Ecto neural progenitor cell (in vitro differentiated cells): ENCODE measurements at regions not wholly inside any gene's neighbourhood (a gene's known extent, or its start where the extent isn't known, plus 50 kb on each side); places are given as distances from the start of the nearest gene placed in this dataset.
A peak's percentile ranks its signal among the peaks of the same experiment; 100 is the strongest.
"Not testable (repeated sequence)": the region's sequence is repeated elsewhere in the genome, so short reads cannot be mapped to it uniquely, and the experiment has no call there.

Source experiments
- DNase-seq: peaks from one replicate; pipeline ENCODE4 v3.0.0-alpha.2; 2018; ENCODE audit warnings: low spot score

- DNase-seq, result no peak
Measured at GRCh38 chr3:15851735-15852134, 54.0 kb upstream of the ANKRD28 start.

GRCh38 chr3:15858547-15859506 is 61.0 kb upstream of the ANKRD28 start:
- no peak for DNase-seq

- peak; percentile 89 for DNase-seq
Measured at GRCh38 chr3:15859507-15860013, 61.8 kb upstream of the ANKRD28 start.

GRCh38 chr3:15860014-15860934 is 62.5 kb upstream of the ANKRD28 start:
- peak; percentile 85 for DNase-seq

GRCh38 chr3:15861163-15861562 is 63.4 kb upstream of the ANKRD28 start:
- DNase-seq, result no peak

- DNase-seq, result no peak
Measured at GRCh38 chr3:15872807-15873206, 75.0 kb upstream of the ANKRD28 start.

GRCh38 chr3:15873415-15873814 is 75.6 kb upstream of the ANKRD28 start:
- no peak for DNase-seq

GRCh38 chr3:15875016-15875689 is 77.4 kb upstream of the ANKRD28 start:
- no peak for DNase-seq

- no peak for DNase-seq
Measured at GRCh38 chr3:15876669-15877068, 78.9 kb upstream of the ANKRD28 start.

GRCh38 chr3:15877813-15878212 is 80.0 kb upstream of the ANKRD28 start:
- DNase-seq, result no peak

GRCh38 chr3:15879787-15880186 is 82.0 kb upstream of the ANKRD28 start:
- DNase-seq, result not testable (repeated sequence)

- DNase-seq, result no peak
Measured at GRCh38 chr3:15882577-15882976, 84.8 kb upstream of the ANKRD28 start.

GRCh38 chr3:15884132-15884531 is 86.4 kb upstream of the ANKRD28 start:
- no peak for DNase-seq

- DNase-seq, result no peak
Measured at GRCh38 chr3:15886521-15886920, 88.7 kb upstream of the ANKRD28 start.

GRCh38 chr3:15887261-15887660 is 89.5 kb upstream of the ANKRD28 start:
- no peak for DNase-seq

GRCh38 chr3:15889936-15890335 is 92.2 kb upstream of the ANKRD28 start:
- no peak for DNase-seq

- no peak for DNase-seq
Measured at GRCh38 chr3:15892311-15893227, 94.8 kb upstream of the ANKRD28 start.

- DNase-seq, result no peak
Measured at GRCh38 chr3:15894382-15894781, 96.6 kb upstream of the ANKRD28 start.

GRCh38 chr3:15896500-15896899 is 98.7 kb upstream of the ANKRD28 start:
- DNase-seq, result no peak

GRCh38 chr3:15899388-15899787 is 101.6 kb upstream of the ANKRD28 start:
- DNase-seq, result no peak

- DNase-seq, result no peak
Measured at GRCh38 chr3:15903164-15903563, 105.4 kb upstream of the ANKRD28 start.
